Stomach smooth muscle (tissue), 2 donors: ENCODE measurements at regions not wholly inside any gene's neighbourhood (a gene's known extent, or its start where the extent isn't known, plus 50 kb on each side); places are given as distances from the start of the nearest gene placed in this dataset.
"Not testable (repeated sequence)": the region's sequence is repeated elsewhere in the genome, so short reads cannot be mapped to it uniquely, and the experiment has no call there.

ENCODE experiments used
- H3K27ac ChIP-seq: one replicate; pipeline ENCODE4 v1.7.0; 2013; ENCODE audit warnings: mild to moderate bottlenecking, low read length, inconsistent platforms
- H3K27me3 ChIP-seq, 2 donors: one replicate each; pipeline ENCODE4 v1.7.0; 2013; ENCODE audit warnings: low read length in 2 of 2; ENCODE audit not compliant: insufficient read depth in 2 of 2, control insufficient read depth in 1 of 2
- H3K36me3 ChIP-seq, 2 donors: one replicate each; pipeline ENCODE4 v1.7.0; 2013; ENCODE audit warnings: low read length in 2 of 2; ENCODE audit not compliant: control insufficient read depth in 2 of 2, insufficient read depth in 2 of 2
- H3K4me1 ChIP-seq: one replicate; pipeline ENCODE4 v1.7.0; 2013; ENCODE audit warnings: low read length; ENCODE audit not compliant: control insufficient read depth, insufficient read depth
- H3K4me3 ChIP-seq, 2 donors: one replicate each; pipeline ENCODE4 v1.7.0; 2013; ENCODE audit warnings: low read length in 2 of 2
- H3K9ac ChIP-seq, 2 donors: one replicate each; pipeline ENCODE4 v1.7.0; 2013; ENCODE audit warnings: low read length in 2 of 2, mild to moderate bottlenecking in 1 of 2
- H3K9me3 ChIP-seq, 2 donors: one replicate each; pipeline ENCODE4 v1.7.0; 2013; ENCODE audit warnings: low read length in 2 of 2; ENCODE audit not compliant: control insufficient read depth in 2 of 2
- donor health status: healthy.
- donor health status: Pancreatic carcinoma.

DNA sequence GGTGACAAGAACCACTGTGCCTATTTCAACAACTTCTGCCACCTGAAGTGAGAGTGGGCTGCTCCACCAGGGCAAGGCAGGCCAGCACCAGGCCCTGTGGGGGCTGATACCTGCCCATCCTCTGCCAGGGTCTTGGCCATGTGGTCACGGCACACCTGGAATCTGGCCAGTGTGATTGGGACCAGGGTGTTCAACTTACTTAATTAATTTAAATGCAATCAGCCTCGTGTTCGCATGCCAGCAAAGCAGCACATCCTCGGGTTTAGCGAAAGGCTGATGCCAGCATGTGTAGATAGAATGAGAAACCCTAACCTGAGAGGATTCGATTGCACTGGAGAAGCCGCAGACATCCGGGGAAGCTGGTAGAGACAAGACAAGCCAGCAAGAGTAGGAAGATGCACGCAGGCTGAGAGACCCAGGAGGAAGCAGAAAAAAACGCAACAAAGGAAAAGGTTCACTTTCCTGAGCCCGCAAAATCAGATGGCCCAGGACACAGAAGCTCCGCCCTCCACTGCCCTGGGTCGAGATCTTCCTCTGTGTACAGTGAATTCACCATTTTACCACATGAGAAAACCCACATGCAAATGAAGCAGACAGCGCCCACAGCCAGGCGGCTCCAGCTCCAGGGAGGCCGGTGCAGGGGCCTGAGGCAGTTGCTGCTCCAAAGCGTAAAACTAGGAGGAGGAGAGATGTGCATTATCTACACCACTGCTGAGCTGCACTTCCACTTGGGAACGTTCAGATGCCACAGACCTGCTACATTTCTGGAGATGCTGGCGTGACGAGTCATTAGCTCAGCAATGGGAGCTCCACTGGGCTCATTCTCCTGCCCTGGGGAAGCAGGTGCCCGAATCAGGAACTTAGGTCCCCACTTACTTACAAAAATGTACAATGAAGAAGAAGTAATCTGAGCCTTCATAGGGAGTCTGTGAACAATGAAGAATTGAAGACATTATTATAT, 92.1 kb downstream of the TMEM18 start:
- Histone ChIP-seq H3K27me3 (peaks cover 0 to 9% of the 10 kb centered on the region in 2 donors), H3K4me1 (no peaks in the 10 kb centered on the region), H3K36me3 (no peaks in the 10 kb centered on the region), H3K9ac (no peak overlapping the region), H3K9me3 (no peaks in the 10 kb centered on the region), H3K4me3 (no peak overlapping the region), H3K27ac (no peak overlapping the region)

DNA sequence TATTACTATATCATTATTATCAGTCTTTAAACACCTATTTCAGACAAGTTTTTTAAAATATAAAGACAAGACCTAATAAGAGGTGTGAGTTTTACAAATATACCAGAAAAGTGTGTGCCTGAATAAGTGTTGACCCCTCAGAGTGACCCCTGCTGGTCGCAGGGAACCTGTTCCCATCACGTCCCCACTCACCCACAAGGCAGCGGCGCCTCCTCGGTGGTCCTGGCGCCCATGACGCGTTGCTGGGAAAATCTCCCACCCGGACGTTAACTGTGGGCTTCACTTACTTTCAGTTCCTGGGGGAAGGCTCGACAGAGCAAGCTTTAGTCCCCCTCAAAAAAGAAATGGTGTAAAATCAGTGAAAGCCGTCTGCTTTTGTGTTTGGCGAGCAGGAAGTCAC, 93.5 kb downstream of the TMEM18 start:
- Histone ChIP-seq H3K9ac (no peak overlapping the region), H3K27ac (no peak overlapping the region), H3K9me3 (no peaks in the 10 kb centered on the region), H3K4me3 (no peak overlapping the region), H3K4me1 (no peaks in the 10 kb centered on the region), H3K36me3 (no peaks in the 10 kb centered on the region), H3K27me3 (peaks cover 0 to 9% of the 10 kb centered on the region in 2 donors)

DNA sequence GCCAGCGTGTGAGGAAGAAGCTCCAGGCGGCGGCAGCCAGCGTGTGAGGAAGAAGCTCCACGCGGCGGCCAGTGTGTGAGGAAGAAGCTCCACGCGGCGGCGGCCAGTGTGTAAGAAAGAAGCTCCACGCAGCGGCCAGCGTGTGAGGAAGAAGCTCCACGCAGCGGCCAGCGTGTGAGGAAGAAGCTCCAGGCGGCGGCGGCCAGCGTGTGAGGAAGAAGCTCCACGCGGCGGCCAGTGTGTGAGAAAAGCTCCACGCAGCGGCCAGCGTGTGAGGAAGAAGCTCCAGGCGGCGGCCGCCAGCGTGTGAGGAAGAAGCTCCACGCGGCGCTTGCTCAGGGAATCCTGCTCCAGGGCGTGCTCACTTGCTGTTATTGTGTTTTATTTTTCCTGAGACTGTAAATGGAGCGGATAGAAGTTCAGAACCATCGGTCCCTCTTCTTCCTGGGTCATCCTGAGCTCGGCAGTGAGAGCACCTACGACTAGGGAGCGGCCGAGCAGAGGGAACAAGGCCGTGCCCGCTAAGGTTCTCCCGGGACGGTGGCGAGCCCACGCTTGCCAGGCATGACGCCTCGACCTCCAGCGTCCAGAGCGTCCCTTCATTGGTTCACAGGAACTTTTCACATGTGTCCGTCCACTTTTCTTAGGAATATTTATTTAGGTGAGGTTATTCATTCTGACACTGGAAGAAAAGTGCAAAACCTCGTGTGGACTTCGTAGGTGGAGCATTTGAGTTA, 94.2 kb downstream of the TMEM18 start:
- Histone ChIP-seq H3K36me3 (no peaks in the 10 kb centered on the region), H3K9me3 (no peaks in the 10 kb centered on the region), H3K4me3 (no peak overlapping the region), H3K27me3 (peaks cover 0 to 7% of the 10 kb centered on the region in 2 donors), H3K9ac (no peak overlapping the region), H3K4me1 (no peaks in the 10 kb centered on the region), H3K27ac (no peak overlapping the region)

DNA sequence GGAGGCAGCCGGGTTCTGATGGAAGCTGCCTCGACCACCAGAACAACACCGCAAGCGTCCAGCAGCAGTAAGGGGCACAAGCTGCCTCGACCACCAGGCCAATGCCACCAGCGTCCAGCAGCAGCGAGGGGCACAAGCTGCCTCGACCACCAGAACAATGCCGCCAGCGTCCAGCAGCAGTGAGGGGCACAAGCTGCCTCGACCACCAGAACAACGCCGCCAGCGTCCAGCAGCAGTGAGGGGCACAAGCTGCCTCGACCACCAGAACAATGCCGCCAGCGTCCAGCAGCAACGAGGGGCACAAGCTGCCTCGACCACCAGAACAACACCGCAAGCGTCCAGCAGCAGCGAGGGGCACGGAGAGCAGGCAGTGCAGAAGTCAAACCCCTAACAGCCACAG, 94.9 kb downstream of the TMEM18 start:
- H3K27ac ChIP-seq, H3K9me3 ChIP-seq, H3K36me3 ChIP-seq, H3K4me3 ChIP-seq, H3K27me3 ChIP-seq, H3K4me1 ChIP-seq, H3K9ac ChIP-seq: not testable (repeated sequence)

DNA sequence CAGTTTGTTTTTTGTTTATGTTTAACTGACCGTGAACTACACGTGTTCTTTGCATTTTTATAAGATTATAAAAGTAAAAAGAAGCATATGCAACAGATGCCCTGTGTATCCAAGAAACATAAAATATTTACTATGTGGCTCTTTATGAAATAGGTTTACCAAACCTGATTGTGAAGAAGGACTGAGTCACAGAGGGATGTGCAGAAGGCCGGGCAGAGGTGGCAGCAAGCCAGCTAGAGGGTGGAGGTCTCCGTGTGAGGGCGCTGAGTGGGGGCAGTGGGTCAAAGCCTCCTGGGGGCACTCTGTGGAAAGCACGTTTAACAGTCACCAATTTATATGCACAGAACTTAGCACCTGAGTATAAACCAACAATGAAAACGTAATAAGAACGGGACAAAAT, 97.2 kb downstream of the TMEM18 start:
- Histone ChIP-seq H3K27ac (no peak overlapping the region), H3K4me3 (no peak overlapping the region), H3K36me3 (no peaks in the 10 kb centered on the region), H3K9me3 (peaks cover 3 to 12% of the 10 kb centered on the region in 2 donors), H3K4me1 (no peaks in the 10 kb centered on the region), H3K9ac (no peak overlapping the region), H3K27me3 (peaks cover 0 to 3% of the 10 kb centered on the region in 2 donors)

DNA sequence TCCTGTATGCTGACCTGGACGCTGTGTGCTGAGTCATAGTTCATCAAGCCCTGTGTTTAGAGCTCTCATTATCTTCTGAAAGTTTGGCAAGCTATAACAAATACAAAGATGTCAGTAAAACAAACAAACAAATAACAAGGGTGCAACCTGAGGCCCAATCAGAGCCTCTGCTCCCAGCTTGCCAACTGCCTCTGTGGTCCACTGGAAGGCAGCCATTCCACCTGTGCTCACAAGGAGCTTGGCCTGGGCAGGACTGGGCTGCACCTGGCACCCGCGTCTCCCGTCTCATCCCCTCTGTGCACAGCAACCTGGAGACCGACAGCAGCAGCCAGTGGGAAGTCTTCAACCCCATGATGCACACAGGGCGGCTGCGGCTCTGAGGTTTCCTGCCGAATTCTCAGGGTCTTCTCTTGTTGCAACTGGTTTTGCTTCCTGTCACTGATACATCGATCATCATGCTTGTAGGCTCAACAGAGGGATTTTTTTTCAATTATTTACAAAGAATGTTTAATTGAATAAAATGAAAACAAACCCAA, 97.8 kb downstream of the TMEM18 start:
- H3K9ac ChIP-seq, result no peak overlapping the region
- no peaks in the 10 kb centered on the region for H3K27me3 ChIP-seq
- H3K4me3 ChIP-seq, result no peak overlapping the region
- no peaks in the 10 kb centered on the region for H3K4me1 ChIP-seq
- H3K27ac ChIP-seq, result no peak overlapping the region
- no peaks in the 10 kb centered on the region for H3K36me3 ChIP-seq
- peaks cover 3 to 16% of the 10 kb centered on the region in 2 donors for H3K9me3 ChIP-seq

DNA sequence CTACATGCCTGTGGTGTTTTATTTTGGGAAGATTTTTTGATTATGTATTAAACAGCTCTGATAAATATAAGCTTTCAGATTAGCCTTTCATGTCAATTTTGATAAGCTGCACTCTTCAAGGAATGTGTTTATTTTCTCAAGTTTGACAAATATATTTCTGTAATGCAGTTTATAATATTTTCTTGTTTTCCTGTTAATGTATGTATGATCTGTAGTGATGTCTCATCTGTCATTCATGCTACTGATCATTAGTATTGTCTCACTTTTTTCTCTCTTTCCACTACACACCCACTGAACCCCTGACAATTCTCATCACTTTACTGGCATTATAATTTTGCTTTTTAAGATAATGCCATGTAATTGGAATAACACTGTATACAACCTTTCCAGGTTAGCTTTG, 100.9 kb downstream of the TMEM18 start:
- Histone ChIP-seq H3K27me3 (no peaks in the 10 kb centered on the region), H3K9ac (no peak overlapping the region), H3K9me3 (peaks cover 11 to 22% of the 10 kb centered on the region in 2 donors), H3K4me1 (no peaks in the 10 kb centered on the region), H3K27ac (no peak overlapping the region), H3K36me3 (no peaks in the 10 kb centered on the region), H3K4me3 (no peak overlapping the region)

DNA sequence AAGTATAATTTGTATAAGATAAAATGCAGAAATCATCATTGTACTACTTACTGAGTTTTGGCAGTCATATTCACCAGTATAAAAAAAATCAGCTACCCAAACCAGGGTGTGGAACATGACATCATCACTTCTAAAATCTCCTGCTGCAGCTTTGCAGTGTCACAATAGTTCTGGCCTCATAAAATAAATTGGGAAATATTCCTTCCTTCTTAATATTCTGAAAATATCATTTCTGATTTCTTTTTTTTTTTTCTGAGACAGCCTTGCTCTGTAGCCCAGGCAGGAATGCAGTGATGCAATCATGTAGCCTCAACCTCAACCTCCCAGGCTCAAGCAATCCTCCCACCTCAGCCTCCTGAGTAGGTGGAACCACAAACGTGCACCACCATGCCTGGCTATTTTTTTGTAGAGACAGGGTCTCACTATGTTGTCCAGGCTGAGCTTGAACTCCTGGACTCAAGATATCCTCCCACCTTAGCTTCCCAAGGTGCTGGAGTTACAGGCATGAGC, 101.4 kb downstream of the TMEM18 start:
- no peak overlapping the region for H3K4me3 ChIP-seq
- H3K9me3 ChIP-seq, result peaks cover 11 to 22% of the 10 kb centered on the region in 2 donors
- H3K4me1 ChIP-seq, result no peaks in the 10 kb centered on the region
- H3K27me3 ChIP-seq, result no peaks in the 10 kb centered on the region
- no peak overlapping the region for H3K9ac ChIP-seq
- no peaks in the 10 kb centered on the region for H3K36me3 ChIP-seq
- H3K27ac ChIP-seq, result no peak overlapping the region

DNA sequence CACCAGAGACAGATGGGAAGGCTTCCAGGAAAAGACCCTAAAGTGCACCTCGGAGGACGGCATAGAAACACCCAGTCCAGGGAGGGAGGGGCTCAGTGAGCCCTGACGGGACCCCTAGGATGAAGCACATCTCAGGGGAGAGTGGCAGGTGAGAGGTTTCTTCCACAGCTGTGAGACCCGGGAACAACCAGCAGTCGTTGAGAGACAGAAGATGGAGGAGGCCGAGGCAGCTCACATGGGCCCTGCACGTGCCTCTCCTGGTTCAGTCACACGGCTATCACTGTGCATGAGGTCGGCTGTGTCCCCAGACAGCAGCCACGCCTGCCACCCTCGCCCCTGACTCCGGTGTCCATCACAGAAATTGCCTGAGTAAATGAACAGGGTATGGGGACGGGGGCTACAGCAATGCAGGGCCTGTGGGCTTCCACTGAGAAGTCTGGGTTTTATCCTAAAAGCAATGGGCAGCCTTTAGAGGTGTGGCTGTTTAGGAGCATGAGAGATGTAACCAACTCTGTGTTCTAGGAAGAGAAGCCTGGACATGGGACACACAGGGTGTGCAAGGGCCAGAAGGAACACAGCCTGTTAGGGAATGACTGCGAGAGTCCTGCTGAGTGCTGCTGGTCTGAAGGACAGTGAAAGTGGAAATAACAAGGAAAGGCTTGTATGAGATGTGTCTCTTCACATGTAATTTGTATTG, 102.0 kb downstream of the TMEM18 start:
- Histone ChIP-seq H3K36me3 (no peaks in the 10 kb centered on the region), H3K4me1 (no peaks in the 10 kb centered on the region), H3K4me3 (no peak overlapping the region), H3K27me3 (no peaks in the 10 kb centered on the region), H3K9me3 (peaks cover 11 to 22% of the 10 kb centered on the region in 2 donors), H3K9ac (no peak overlapping the region), H3K27ac (no peak overlapping the region)

DNA sequence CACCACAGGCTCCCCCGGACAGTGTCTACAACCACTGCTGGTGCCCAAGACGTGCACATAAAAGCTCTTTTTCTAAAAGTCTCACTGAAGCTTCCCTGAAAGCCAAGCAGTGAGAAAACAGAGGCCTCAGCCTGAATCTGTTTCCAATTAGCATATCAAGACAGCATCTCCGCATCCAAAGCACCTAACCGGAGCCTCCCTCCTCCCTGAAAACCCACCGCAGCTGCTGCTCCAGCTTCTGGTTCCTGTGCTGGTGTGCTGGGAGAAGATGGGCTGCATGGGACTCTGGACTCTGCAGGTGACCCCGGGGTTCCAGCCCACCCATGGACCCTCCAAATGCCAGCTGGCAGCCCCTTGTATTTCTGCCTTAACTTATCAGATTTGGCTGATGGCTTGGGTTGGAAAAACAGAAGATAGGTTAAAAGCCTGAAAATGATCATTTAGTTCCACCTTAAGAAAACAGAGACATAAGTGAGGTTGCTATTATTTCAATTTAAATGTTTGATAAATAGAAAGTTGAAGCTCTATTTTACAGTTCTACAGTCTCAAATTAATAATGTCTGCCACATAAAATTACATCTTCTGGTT, 103.3 kb downstream of the TMEM18 start:
- Histone ChIP-seq H3K36me3 (no peaks in the 10 kb centered on the region), H3K9ac (no peak overlapping the region), H3K27ac (no peak overlapping the region), H3K4me1 (no peaks in the 10 kb centered on the region), H3K9me3 (peaks cover 11 to 22% of the 10 kb centered on the region in 2 donors), H3K27me3 (no peaks in the 10 kb centered on the region), H3K4me3 (no peak overlapping the region)
